ENCODE measurements at regions not wholly inside any gene's neighbourhood (a gene's known extent, or its start where the extent isn't known, plus 50 kb on each side); places are given as distances from the start of the nearest gene placed in this dataset.
"Not testable (repeated sequence)": the region's sequence is repeated elsewhere in the genome, so short reads cannot be mapped to it uniquely, and the experiment has no call there.

DNA sequence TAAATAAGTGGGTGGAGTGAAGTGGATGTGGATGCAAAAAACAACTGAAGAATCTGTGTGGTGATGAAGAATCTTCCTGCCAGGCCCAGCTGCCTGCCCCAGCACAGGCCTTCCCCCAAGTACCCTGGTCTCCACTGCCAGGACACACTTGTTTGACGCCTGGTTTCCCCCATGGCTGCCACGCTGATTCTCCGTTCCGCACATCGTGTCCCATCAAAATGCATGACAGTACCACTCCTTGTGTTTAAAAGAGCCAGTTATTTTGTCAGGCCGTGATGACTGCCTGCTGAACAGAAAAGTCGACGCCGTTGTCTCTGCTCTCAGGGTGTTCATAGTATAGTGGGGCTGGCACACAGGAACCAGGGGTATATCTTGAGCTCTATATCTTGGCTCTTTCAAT is 50.3 kb upstream of the KYNU start:
- no peak for DNase-seq

DNA sequence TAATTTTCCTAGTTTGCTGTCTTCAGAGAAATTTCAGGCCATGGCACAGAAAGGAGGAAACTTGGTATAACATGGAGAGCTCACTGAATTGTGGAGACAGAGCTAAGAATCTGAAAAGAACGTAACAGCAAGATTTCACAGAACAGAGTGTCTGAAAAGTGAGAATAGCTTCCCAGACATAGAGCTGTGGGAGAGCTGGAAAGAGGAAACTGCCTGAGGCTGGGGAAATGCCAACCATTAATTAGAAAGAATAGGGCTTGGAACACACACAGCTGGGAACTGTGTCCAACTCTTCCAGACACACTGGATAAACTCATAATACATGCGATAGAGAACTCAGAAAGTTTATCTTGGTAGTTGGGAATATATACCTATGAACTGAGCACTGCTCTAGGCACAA is 51.6 kb upstream of the KYNU start:
- no peak for DNase-seq

DNA sequence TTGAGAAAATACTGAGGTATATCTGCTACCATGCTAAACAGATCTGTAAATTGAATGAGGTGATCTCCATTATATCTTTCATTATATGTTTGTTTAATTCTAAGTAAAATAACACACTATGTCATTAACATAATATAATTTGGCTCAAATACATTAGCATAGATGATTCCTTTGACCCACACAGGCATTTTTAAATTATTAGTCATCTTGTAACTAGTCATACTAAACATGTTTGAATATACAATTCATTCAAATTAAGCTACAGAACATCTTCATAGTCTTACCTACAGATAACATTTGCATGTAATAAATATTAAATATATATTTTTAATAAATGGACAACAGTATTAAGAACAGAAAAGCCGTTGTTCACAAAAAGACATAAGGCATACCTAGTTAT is 52.7 kb upstream of the KYNU start:
- no peak for DNase-seq

DNA sequence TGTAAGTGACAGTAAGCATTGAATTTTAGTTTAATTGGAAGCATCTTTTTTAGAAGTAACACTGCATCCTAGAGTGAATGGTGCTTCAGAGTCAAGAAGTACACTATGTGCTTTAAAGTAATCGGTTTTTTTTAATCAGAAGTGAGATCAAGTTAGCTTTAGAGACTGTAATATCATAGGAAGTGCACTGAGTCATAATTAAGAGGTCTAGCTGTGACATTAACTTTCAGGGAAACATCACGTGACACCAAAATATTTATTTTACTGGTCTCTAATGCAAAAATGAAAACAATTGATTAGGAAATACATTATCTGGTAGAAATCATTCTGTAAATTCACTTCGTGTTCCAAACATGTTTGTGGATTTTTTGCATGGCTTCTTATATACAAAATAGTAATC is 55.3 kb upstream of the KYNU start:
- no peak for DNase-seq

DNA sequence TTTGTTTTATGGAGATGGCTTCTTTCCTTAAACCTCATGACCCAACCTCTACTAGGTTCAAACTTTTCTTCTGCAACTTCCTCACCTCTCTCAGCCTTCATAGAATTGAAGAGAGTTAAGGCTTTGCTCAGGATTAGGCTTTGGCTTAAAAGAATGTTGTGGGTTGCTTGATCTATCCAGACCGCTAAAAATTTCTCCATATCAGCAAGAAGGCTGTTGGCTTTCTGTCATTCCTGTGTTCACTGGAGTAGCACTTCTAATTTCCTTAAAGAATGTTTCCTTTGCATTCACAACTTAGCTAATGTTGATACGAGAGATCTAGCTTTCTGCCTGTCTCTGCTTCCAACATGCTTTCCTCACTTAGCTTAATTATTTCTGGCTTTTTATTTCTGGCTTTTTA is 58.1 kb upstream of the KYNU start:
- DNase-seq: no peak

DNA sequence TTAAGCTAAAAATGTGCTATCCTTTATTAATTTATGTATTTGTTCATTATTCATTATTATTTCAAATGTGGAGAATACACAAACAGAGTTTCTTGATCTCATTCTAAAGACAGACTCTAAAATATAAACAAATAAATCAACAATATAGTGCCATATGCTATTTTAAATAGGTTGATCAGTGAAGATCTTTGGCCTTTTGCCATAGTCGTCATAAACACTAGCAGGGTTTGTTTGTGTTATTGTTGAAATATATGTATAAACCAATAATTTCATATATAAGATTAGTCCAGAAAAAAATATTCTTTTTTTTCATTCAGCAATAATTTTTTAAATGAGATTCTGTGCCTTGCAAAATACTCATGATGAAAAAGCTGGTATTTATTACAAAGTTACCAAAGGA is 62.1 kb upstream of the KYNU start:
- DNase-seq: no peak

DNA sequence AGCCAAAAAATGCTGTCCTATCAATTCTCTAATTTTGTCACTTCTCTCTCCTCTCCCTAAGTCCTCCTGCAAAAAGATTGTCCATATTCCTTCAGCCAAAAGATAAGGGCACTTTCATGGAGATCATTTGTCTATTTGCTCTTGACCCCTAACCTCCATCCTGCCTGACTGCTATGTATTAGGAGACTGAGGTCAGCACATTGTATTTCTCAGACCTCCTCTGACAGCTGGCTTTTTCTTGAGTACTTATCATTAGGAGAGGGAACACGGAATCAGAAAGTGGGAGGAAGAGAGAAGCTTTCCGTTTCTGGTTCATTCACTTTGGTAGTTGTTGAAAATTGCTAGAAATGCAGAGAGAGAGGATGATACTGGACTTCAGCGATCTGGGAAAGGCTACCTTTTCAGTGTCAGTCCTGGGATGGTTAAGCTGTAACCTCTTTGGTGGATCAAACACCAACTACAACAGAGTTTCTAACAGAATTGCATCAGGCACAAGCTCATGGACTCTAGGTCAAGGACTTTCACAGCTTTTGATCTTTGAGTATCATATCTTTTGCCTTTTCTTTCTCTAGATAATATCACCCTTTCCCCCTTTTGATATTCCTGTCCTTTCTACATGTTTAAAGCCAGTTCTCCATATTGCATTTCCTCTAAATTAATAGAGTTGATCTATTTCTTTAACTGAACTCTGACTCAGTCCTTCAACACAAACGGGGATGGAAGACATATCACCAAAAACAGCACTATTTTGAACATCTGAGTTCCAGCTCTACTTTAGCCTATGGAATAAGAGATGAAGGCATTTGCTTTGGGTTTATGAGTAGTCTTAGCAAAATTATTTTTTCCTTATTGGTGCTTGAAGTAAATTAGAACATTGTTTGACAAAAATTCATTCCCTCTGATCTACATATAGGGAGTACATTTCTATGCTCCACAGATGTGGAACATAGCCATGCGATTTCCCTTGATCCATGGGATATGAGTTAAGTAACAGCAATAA is 63.3 kb upstream of the KYNU start:
- no peak for DNase-seq

DNA sequence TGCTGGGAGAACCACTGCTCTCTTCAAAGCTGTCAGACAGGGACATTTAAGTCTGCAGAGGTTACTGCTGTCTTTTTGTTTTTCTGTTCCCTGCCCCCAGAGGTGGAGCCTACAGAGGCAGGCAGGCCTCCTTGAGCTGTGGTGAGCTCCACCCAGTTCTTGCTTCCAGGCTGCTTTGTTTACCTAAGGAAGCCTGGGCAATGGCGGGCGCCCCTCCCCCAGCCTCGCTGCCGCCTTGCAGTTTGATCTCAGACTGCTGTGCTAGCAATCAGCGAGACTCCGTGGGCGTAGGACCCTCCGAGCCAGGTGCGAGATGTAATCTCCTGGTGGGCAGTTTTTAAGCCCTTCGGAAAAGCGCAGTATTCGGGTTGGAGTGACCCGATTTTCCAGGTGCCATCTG is 65.8 kb upstream of the KYNU start:
- not testable (repeated sequence) for DNase-seq

DNA sequence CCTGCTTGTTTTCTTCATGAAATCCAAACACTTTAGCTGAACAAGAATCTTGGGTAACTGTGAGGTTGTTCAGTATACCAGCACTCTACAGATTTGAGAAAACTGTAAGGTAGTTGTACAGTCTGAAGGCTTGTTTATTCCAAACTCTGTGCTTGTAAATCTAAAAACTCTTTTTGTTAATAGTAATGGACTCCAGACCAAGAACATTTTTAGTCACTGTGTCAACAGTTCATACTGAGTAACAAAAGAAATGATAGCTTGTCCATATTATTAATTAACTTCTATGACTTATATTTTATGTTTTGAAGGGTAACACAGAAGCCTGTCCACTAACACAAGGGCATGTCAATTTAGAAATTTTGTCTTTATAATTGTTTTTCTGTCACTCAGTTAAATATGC is 72.2 kb upstream of the KYNU start:
- no peak for DNase-seq

DNA sequence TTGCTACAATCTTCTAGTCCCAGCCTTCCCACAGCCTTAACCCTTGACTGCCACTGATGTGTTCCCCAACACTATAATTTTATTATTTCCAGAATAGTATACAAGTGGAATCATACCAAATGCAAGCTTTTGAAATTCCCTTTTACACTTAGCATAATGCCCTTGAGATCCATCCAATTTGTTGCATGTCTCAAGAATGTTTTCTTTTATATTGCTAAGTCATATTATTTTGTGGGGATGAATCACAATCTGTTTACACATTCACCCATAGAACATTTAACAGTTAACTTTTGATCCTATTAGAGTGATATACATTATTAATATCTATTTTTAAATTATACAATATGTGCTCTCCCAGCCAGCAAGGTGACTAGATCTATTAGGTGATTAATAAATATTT is 74.3 kb upstream of the KYNU start:
- DNase-seq: no peak

DNA sequence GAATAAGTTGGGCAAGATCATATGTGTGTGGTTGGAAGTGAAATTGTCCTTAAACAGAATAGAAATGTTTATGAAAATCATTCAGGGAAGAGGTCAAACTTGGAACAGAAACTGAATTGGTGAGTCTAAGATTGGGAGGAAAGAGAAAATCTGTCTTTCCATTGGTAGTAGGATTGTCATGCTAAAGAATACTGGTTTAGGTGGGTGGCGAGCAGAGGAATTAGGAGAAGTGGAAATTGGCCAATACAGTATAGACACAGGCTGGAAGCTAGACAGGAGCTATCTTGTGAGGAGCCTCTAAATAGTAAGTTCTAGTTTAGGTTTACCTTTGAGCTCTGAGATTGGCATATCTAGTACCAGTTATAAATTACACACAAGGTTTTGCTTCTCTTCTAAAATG is 80.9 kb upstream of the KYNU start:
- no peak for DNase-seq

DNA sequence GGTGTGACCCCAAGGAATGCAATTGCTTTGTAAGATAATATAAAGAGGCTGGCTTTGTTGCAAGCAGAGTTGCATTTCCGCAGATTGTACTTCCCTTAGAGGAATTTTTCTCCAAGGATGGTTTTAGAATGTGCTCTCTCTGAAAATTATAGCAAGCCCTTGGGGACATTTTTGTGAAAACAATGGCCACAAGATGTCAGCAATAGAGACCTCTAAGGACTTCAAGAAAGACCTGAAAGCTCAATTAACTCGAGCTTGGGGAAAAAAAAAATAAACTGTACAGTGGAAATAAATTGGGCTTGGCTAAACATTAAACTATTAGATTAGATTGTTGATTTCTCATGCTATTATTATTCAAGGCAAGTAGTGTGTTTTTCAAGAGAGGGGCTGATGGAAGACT is 81.3 kb upstream of the KYNU start:
- DNase-seq: no peak

DNA sequence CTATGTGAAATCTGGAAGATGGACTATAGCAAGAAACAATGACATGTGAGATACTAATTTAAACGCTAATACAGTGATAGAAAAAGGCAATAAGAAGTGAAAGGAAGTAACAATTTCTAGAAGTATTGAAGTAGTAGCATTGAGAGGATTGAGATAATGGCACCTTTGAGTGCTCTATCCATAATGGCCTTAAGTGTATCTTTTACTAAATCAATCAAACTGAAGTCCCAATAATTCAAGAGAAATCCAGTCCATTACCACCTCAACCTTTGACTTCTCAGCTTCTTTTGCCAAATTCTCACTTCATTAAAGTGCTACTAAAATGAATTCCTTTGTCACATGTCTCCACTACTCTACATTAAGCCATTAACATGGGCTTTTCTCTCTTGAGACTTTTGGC is 82.6 kb upstream of the KYNU start:
- DNase-seq: no peak

DNA sequence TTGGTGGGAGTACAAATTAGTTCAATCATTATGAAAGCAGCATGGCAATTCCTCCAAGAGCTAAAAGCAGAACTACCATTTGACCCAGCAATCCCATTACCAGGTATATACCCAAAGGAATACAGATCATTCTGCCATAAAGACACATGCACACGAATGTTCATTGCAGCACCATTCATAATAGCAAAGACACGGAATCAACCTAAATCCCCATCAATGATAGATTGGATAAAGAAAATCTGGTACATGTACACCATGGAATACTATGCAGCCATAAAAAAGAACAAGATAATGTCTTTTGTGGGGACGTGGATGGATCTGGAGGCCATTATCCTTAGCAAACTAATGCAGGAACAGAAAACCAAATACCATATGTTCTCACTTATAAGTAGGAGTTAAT is 85.1 kb upstream of the KYNU start:
- not testable (repeated sequence) for DNase-seq

DNA sequence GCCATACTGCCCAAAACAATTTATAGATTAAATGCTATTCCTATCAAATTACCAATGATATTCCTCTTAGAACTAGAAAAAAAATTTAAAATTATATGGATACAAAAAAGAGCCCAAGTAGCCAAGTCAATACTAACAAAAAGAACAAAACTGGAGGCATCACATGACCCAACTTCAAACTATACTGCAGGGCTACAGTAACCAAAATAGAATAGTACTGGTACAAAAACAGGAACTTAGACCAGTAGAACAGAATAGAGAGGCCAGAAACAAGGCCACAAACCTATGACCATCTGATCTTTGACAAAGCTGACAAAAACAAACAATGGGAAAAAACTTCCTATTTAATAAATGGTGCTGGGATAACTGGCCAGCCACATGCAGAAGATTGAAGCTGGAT is 86.1 kb upstream of the KYNU start:
- no peak for DNase-seq

DNA sequence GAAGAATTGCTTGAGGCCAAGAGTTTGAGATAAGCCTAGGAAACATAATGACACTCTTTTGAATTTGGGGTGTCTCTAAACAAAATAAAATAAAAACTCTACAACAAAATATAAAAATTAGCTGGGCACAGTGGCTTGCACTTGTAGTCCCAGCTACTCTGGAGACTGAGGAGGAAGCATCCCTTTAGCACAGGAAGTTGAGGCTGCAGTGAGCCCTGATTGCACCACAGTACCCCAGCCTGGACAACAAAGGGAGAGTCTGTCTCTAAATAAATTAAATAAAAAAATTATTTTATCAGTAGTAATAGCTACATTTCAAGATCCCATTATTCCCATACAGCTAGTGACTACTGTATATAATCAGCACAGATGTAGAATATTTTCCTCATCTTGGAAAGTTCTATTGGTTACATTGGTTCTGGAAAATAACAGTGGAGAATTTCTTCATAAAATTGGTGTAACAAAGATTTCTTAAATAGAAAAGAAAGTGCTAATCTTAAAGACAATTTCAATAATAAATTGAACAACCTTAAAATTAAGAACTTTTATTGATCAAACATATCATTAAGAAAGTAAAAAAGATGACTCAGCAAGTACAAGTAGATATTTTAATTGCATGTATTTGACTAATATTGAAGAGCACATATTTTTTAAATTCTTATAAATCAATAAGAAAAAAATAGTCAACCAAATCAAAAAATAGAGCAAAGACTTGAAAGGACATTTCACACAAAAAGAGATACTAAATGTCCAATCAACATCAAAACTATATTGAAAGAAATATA is 90.4 kb upstream of the KYNU start:
- no peak for DNase-seq

DNA sequence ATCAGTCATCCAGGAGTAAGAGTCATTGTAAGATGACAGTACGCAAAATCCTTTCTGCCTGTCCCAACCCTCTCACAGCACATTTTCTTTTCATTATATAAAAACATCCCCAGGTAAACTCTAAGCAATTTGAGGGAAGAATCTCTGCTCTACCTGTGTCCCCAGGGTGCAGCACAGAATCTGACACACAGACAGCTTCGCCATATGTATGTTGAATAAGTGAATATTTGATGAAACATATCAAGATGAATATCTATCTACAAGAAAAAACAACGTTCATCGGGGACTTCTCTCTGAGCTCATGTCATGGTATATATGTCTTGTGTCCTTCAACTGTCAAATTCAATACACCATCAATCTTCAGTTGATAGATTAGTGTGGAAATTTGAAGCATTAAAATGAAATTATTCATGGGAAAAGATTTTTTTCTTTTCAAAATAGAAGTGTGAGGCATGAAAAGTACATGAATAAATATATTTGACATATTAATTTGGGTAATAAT is 94.5 kb upstream of the KYNU start:
- no peak for DNase-seq

DNA sequence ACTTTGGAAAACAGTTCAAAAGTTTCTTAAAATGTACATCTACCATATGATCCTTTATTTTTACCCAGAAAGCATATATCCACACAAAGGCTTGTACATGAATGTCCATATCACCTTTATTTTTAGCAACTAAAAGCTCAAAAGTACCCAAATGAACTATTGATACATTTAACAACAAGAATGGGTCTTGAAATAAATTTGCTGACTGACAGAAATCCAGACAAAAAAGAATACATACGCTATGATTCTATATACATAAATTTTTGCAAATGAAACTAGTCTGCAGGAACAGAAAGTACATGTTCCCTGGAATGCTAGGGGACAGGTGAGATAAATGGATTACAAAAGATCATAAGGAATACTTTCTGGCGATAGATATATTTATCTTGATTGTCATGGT is 96.3 kb upstream of the KYNU start:
- DNase-seq: no peak

DNA sequence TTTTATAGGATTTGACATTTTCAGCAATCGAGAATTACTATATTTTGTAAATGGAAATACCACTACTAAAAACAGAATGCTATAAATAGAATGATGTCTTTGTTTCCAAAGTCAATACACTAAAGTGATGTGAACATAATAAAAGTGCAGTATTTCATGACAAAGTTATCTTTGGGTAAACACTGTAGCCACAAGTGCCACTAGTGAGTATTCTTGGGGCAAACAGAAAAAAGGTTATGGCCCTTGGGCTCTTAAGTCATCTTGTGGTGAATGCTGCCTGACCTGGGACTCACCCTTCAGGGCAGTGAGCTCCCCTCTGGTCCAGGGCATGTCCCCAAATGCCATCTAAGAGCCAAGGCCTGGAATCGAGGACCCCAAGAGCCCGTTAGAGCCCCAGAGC is 99.2 kb upstream of the KYNU start:
- DNase-seq: no peak

DNA sequence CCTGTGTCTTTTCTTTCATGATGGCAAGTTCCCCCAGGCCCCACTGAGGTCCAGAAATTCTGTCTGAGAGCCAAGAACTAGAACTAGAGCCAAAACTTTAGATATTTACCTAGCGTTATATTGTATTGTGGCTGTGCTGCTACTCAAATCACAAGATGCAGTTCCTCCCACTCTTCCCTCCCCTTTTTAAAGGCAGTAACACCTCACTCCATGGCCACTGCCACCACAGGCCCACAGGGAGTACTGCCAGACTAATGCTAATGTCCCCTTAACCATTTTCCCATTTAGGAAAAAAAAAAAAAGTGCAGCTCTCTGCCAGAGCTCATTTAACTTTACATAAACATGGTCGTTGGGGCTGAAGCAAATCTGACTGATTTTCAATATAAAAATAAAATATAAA is 99.7 kb upstream of the KYNU start:
- no peak for DNase-seq

DNA sequence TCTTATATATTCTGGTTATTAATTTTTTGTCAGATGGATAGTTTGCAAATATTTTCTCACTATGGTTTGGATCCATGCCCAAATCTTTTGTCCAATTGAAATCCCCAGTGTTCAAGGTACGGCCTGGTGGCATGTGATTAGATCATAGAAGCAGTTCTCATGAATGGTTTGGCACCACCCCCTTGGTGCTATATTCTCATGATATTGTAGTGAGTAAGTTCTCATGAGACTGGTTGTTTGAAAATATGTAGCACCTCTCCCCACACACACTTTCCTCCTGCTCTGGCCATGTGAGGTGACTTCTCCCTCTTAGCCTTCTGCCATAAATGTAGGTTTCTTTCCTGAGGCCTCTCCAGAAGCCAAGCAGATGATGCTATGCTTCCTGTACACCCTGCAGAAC is 107.7 kb upstream of the KYNU start:
- DNase-seq: no peak

DNA sequence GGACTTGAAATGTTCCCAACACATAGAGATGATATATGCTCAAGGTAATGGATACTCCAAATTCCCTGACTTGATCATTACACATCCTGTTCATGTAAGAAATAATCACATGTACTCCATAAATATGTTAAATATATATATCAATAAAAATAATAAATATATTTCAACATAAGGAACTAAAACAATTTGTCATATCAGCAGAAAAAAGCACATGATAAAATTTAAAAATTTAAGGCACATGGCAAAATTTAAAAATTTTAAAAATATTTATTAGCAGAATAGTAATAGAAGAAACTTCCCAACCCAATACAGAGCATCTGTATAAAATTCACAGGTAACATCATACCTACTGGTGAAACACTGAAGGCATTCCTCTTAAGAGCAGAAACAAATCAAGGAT is 109.6 kb upstream of the KYNU start:
- no peak for DNase-seq

DNA sequence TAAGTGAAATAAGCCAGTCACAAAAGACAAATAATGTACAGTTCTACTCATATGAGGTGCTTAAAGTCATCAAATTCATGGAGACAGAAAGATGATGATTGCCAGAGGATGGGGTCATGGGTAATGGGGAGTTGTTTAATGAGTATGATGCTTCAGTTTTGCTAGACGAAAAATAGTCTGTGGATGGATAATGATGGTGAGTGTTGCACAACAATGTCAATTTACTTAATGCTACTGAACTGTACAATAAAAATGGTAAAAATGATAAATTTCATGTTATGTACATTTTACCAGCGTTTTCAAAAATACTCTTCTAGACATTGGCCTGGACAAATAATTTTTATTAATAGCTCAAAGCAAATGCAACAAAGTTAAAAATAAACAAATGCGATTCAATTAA is 118.5 kb upstream of the KYNU start:
- no peak for DNase-seq

DNA sequence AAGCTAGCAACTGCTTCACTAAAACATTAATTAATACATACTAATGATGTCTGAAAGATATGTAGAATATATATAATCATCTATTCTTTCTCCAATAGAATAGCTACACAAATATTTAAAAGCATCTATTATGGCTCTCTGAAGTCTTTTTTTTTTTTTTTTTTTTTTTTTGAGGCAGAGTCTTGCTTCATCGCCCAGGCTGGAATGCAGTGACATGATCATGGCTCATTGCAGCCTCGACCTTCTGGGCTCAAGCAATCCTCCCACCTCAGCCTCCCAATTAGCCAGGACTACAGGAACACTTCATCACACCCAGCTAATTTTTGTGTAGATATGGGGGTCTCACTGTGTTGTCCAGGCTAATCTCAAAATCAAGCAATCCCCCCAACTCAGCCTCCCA is 120.4 kb upstream of the KYNU start:
- DNase-seq: no peak
